Esophagus muscularis mucosa (tissue), 3 donors: ENCODE measurements at regions not wholly inside any gene's neighbourhood (a gene's known extent, or its start where the extent isn't known, plus 50 kb on each side); places are given as distances from the start of the nearest gene placed in this dataset.

Source experiments
- POLR2A ChIP-seq: fragments of 450-650 bp; IDR thresholded peaks from one replicate; pipeline ENCODE4 v1.6.1; 2017; ENCODE audit warnings: antibody characterized with exemption, moderate library complexity, mild to moderate bottlenecking, low read depth
- POLR2AphosphoS5 ChIP-seq, 2 donors: sonication (generic); formaldehyde crosslinking; IDR thresholded peaks; one replicate each; pipeline ENCODE4 v1.6.1; 2017; ENCODE audit warnings: antibody characterized with exemption in 2 of 2
- TF ChIP-seq, protein P1 (sequence below), 3 experiments: fragments of 200-600 bp in 2 of 3; fragments of 450-650 bp in 1 of 3; sonication (generic) in 2 of 3; IDR thresholded peaks; one replicate each; pipeline ENCODE4 v1.5.1; 2017 to 2019; ENCODE audit warnings: antibody characterized with exemption in 3 of 3, mild to moderate bottlenecking in 2 of 3, moderate library complexity in 1 of 3

DNA sequence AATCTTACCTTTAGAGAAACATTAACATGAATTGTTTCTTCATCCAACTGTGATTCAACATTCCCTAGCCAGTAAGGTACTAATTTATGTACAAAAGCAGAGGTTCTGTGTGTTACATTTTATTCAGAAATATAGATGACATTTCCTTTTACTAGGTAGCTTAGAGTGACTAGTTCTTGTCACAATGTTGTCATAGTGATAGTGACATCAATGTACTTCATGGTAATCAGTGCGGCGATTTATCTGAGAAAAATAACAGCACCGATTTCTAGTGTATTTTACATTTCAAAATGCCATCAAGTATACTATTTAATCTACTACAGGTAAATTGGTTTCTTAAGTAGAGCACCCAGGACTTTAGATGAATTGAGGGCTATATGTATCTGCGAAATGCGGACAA, 72.1 kb upstream of the DGKB start:
- TF ChIP-seq, protein P1, sequence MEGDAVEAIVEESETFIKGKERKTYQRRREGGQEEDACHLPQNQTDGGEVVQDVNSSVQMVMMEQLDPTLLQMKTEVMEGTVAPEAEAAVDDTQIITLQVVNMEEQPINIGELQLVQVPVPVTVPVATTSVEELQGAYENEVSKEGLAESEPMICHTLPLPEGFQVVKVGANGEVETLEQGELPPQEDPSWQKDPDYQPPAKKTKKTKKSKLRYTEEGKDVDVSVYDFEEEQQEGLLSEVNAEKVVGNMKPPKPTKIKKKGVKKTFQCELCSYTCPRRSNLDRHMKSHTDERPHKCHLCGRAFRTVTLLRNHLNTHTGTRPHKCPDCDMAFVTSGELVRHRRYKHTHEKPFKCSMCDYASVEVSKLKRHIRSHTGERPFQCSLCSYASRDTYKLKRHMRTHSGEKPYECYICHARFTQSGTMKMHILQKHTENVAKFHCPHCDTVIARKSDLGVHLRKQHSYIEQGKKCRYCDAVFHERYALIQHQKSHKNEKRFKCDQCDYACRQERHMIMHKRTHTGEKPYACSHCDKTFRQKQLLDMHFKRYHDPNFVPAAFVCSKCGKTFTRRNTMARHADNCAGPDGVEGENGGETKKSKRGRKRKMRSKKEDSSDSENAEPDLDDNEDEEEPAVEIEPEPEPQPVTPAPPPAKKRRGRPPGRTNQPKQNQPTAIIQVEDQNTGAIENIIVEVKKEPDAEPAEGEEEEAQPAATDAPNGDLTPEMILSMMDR (IDR thresholded peaks at IDR 0.05), result no peak
- no peak for TF ChIP-seq POLR2AphosphoS5 (IDR thresholded peaks at IDR 0.05)
- TF ChIP-seq POLR2A, result no peak
